ENCODE measurements at regions not wholly inside any gene's neighbourhood (a gene's known extent, or its start where the extent isn't known, plus 50 kb on each side); places are given as distances from the start of the nearest gene placed in this dataset.

- DNase-seq (ENCODE audit: low read depth in 2 of 2, low spot score in 1 of 2) = no peak
Measured at GRCh38 chr9:84393266-84393950, 52.9 kb upstream of the SLC28A3 start.

GRCh38 chr9:84394036-84394435 is 53.5 kb upstream of the SLC28A3 start:
- no peak for DNase-seq (ENCODE audit: low read depth in 2 of 2, low spot score in 1 of 2)

- DNase-seq (ENCODE audit: low read depth in 2 of 2, low spot score in 1 of 2) = peak; percentile 18 to 33
Measured at GRCh38 chr9:84397151-84397728, 56.7 kb upstream of the SLC28A3 start.

GRCh38 chr9:84397822-84398221 is 57.3 kb upstream of the SLC28A3 start:
- DNase-seq (ENCODE audit: low read depth in 2 of 2, low spot score in 1 of 2) = no peak

GRCh38 chr9:84402517-84402916 is 62.0 kb upstream of the SLC28A3 start:
- DNase-seq (ENCODE audit: low read depth in 2 of 2, low spot score in 1 of 2) = no peak

GRCh38 chr9:84403288-84403687 is 62.7 kb upstream of the SLC28A3 start:
- DNase-seq (ENCODE audit: low read depth in 2 of 2, low spot score in 1 of 2) = no peak

GRCh38 chr9:84404095-84404686 is 63.6 kb upstream of the SLC28A3 start:
- no peak for DNase-seq (ENCODE audit: low read depth in 2 of 2, low spot score in 1 of 2)

- no peak for DNase-seq (ENCODE audit: low read depth in 2 of 2, low spot score in 1 of 2)
Measured at GRCh38 chr9:84405667-84406066, 65.1 kb upstream of the SLC28A3 start.

GRCh38 chr9:84408416-84408815 is 67.9 kb upstream of the SLC28A3 start:
- DNase-seq (ENCODE audit: low read depth in 2 of 2, low spot score in 1 of 2) = no peak

- no peak for DNase-seq (ENCODE audit: low read depth in 2 of 2, low spot score in 1 of 2)
Measured at GRCh38 chr9:84411683-84412267, 71.2 kb upstream of the SLC28A3 start.

- no peak for DNase-seq (ENCODE audit: low read depth in 2 of 2, low spot score in 1 of 2)
Measured at GRCh38 chr9:84412654-84413053, 72.1 kb upstream of the SLC28A3 start.

- DNase-seq (ENCODE audit: low read depth in 2 of 2, low spot score in 1 of 2) = no peak
Measured at GRCh38 chr9:84413301-84413700, 72.7 kb upstream of the SLC28A3 start.

GRCh38 chr9:84419031-84419602 is 78.6 kb upstream of the SLC28A3 start:
- DNase-seq (ENCODE audit: low read depth in 2 of 2, low spot score in 1 of 2) = no peak

- no peak for DNase-seq (ENCODE audit: low read depth in 2 of 2, low spot score in 1 of 2)
Measured at GRCh38 chr9:84424931-84425330, 84.4 kb upstream of the SLC28A3 start.

- DNase-seq (ENCODE audit: low read depth in 2 of 2, low spot score in 1 of 2) = no peak
Measured at GRCh38 chr9:84432746-84433145, 92.2 kb upstream of the SLC28A3 start.

GRCh38 chr9:84435902-84436301 is 95.3 kb upstream of the SLC28A3 start:
- no peak for DNase-seq (ENCODE audit: low read depth in 2 of 2, low spot score in 1 of 2)

GRCh38 chr9:84436386-84437109 is 96.0 kb upstream of the SLC28A3 start:
- DNase-seq (ENCODE audit: low read depth in 2 of 2, low spot score in 1 of 2) = no peak

- DNase-seq (ENCODE audit: low read depth in 2 of 2, low spot score in 1 of 2) = no peak
Measured at GRCh38 chr9:84438391-84438790, 97.8 kb upstream of the SLC28A3 start.

GRCh38 chr9:84439250-84439649 is 98.7 kb upstream of the SLC28A3 start:
- DNase-seq (ENCODE audit: low read depth in 2 of 2, low spot score in 1 of 2) = no peak

GRCh38 chr9:84442712-84443111 is 102.2 kb upstream of the SLC28A3 start:
- DNase-seq (ENCODE audit: low read depth in 2 of 2, low spot score in 1 of 2) = no peak

GRCh38 chr9:84445737-84446136 is 105.2 kb upstream of the SLC28A3 start:
- DNase-seq (ENCODE audit: low read depth in 2 of 2, low spot score in 1 of 2) = no peak
